ENCODE measurements at regions not wholly inside any gene's neighbourhood (a gene's known extent, or its start where the extent isn't known, plus 50 kb on each side); places are given as distances from the start of the nearest gene placed in this dataset.
"Not testable (repeated sequence)": the region's sequence is repeated elsewhere in the genome, so short reads cannot be mapped to it uniquely, and the experiment has no call there.

DNA sequence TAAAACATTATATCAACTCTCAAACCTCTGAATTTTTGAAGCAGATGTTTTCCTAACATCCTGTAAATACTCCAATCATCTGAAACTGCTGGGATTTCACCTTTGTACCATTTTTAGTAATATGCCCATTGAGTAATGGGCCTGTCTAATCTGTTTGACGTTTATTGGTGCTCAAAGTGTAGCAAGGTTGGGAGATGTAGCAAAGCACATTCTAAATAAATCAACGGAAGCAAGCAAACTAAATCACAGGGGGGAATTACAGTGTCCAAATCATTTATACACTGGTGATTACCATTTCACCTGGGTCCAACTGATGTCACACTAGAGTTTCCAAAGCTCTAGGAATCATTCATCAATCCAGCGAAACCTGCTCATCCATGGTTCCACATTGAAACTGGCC is 518.7 kb upstream of the TBL1XR1 start:
- Histone ChIP-seq H3K9me3 (no peaks in the 10 kb centered on the region), H3K27ac (no peak overlapping the region), H3K27me3 (ENCODE audit: insufficient read depth in 3 of 3, low read length in 2 of 3) (no peaks in the 10 kb centered on the region), H3K4me1 (peaks cover 19% of the 10 kb centered on the region), H3K4me3 (no peak overlapping the region), H3K36me3 (ENCODE audit: insufficient read depth in 1 of 2, low read depth in 1 of 2) (no peaks in the 10 kb centered on the region)
- whole genome bisulfite sequencing, 3 donors, result 80 to 94% (median 87%) methylated on average over 3 of the region's 3 CpGs
- ATAC-seq (no peak), DNase-seq (no peak)
- TF ChIP-seq, protein P1, sequence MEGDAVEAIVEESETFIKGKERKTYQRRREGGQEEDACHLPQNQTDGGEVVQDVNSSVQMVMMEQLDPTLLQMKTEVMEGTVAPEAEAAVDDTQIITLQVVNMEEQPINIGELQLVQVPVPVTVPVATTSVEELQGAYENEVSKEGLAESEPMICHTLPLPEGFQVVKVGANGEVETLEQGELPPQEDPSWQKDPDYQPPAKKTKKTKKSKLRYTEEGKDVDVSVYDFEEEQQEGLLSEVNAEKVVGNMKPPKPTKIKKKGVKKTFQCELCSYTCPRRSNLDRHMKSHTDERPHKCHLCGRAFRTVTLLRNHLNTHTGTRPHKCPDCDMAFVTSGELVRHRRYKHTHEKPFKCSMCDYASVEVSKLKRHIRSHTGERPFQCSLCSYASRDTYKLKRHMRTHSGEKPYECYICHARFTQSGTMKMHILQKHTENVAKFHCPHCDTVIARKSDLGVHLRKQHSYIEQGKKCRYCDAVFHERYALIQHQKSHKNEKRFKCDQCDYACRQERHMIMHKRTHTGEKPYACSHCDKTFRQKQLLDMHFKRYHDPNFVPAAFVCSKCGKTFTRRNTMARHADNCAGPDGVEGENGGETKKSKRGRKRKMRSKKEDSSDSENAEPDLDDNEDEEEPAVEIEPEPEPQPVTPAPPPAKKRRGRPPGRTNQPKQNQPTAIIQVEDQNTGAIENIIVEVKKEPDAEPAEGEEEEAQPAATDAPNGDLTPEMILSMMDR (IDR thresholded peaks at IDR 0.05), result no peak
- intact Hi-C loops (cut with DNase I), result no loop called here

DNA sequence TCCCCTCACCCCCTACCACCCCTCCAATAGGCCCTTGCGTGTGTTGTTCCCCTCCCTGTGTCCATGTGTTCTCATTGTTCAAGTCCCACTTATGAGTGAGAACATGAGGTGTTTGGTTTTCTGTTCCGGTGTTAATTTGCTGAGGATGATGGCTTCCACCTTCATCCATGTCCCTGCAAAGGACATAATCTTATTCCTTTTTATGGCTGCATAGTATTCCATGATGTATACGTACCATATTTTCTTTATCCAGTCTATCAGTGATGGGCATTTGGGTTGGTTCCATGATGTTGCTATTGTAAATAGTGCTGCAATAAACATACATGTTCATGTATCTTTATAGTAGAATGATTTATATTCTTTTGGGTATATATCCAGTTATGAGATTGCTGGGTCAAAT is 523.6 kb upstream of the TBL1XR1 start:
- 95 to 99% (median 97%) methylated on average over 3 of the region's 3 CpGs for WGBS, 3 donors
- not testable (repeated sequence) for DNase-seq; H3K27ac ChIP-seq; H3K27me3 ChIP-seq (ENCODE audit: insufficient read depth in 3 of 3, low read length in 2 of 3); H3K4me3 ChIP-seq; H3K36me3 ChIP-seq (ENCODE audit: insufficient read depth in 1 of 2, low read depth in 1 of 2); ATAC-seq; H3K9me3 ChIP-seq
- H3K4me1 ChIP-seq, result peaks cover 42% of the 10 kb centered on the region
- intact Hi-C loops (cut with DNase I), result loop anchor here (10.0 kb wide), 3 partner anchors 356 to 526 kb away; partner anchors contain the start of gene TBL1XR1 (in 1 of the 2)

DNA sequence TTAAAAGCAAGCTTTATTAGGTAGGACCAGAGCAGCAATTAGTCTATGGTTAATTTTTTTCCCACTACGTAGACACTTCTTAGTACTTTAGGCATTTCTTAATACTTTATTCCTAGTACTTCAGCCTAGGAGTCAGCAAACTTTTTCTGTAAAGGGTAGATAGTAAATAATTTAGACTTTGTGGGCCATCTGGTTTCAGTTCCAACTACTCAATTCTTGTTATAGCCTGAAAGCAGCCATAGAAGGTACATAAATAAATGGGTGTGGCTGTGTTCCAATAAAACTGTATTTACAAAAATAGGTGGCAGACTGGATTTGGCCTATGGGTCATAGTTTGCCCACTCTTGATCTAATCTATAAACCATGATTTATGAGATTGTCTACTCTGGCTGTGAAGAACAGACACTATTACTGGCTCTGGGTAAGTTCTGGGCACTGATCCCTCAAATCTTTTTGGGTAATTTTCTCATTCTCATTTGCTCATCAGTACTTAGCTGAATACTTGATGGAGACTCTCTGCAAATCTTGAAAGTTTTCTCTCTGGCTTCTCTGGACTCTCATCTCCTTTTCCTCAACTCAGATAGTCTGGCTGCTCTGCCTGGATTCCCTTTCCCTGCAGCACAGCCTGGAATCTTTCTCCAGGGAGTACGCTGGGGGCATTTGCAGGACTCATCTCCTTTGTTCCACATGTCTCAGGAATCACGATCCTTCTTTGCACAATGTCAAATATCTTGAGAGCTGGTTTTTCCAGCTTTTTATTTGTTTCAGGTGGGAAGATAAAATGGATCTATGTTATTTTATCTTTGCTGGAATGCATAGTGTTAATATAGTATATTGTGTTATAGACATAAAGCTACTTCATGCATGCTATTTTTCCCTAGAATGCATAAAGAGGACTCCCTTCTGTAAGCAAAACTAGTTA is 524.8 kb upstream of the TBL1XR1 start:
- H3K9me3 ChIP-seq, result no peaks in the 10 kb centered on the region
- H3K36me3 ChIP-seq (ENCODE audit: insufficient read depth in 1 of 2, low read depth in 1 of 2), result no peaks in the 10 kb centered on the region
- no peak for ATAC-seq

DNA sequence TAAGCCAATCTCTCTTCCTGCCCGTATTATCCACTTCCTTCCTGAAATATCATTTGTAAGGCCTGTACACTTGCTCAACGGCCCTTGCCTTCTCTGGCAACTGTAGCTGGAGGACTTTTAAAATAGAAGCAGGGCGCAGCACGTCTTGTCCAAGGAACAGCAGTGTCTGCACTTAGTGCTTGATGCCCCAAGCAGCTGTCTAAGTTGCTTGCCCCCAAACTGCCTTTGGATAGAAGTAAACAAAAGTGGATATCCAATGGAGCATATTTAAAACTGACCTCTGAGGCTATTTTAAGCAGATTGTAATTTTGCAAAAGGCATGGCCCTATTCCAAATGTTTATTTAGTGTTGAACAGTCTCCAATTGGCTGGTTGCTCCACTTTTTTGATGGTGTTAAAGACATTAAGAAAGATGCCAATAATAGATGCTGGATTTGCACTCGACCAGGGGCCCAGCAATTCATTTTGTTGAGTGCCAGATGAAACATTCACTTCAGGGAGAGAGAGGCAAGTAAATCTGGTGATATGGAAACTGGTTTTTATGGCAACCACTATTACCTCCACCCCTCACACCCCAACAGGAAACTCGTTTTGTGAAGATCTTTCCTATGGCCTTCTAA is 526.8 kb upstream of the TBL1XR1 start:
- TF ChIP-seq, protein P1 (IDR thresholded peaks at IDR 0.05), result no peak
- ATAC-seq, result peak; percentile 94 to 97 (median 96)
- peaks cover 55% of the 10 kb centered on the region for H3K4me1 ChIP-seq
- no peak overlapping the region for H3K4me3 ChIP-seq
- no peaks in the 10 kb centered on the region for H3K36me3 ChIP-seq (ENCODE audit: insufficient read depth in 1 of 2, low read depth in 1 of 2)
- intact Hi-C loops (cut with DNase I), result loop anchor here (10.0 kb wide), 3 partner anchors 359 to 529 kb away; partner anchors contain the start of gene TBL1XR1 (in 1 of the 2)
- DNase-seq, result peak; percentile 72 to 89
- no peaks in the 10 kb centered on the region for H3K9me3 ChIP-seq
- H3K27ac ChIP-seq, result peak overlapping the region; percentile 82
- WGBS, 3 donors, result 0 to 2% (median 1%) methylated on average over 6 of the region's 6 CpGs
- H3K27me3 ChIP-seq (ENCODE audit: insufficient read depth in 3 of 3, low read length in 2 of 3), result no peaks in the 10 kb centered on the region

More for the DNA sequence above, 524.8 kb upstream of the TBL1XR1 start:
- Histone ChIP-seq H3K27me3 (ENCODE audit: insufficient read depth in 3 of 3, low read length in 2 of 3) (no peaks in the 10 kb centered on the region), H3K4me1 (peaks cover 54% of the 10 kb centered on the region), H3K4me3 (no peak overlapping the region), H3K27ac (no peak overlapping the region)
- 39 to 64% (median 48%) methylated on average over 3 of the region's 3 CpGs for WGBS, 3 donors
- TF ChIP-seq, protein P1 (IDR thresholded peaks at IDR 0.05), result no peak
- intact Hi-C loops (cut with DNase I), result loop anchor here (10.0 kb wide), 3 partner anchors 357 to 527 kb away; partner anchors contain the start of gene TBL1XR1 (in 1 of the 2)
- no peak for DNase-seq

DNA sequence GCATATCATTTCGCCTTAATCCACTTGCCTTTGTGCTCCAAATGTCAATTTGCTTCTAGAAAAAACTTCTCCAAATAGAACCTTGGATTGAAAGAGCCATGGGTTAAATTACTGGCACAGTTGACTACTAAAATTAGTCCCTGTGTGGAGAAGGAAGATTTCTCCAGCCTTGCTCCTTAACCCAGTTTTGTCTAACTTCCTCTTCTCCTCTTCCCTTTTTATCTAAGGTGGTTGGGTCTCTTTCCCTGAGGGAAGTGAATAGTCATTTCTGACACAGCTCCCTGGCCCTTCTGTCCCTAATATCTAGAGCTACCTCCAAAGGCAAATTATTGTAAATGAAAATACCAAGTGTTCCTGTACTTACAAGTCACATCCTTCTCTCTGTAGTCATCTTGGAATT is 527.9 kb upstream of the TBL1XR1 start:
- no peak overlapping the region for H3K4me3 ChIP-seq
- no peaks in the 10 kb centered on the region for H3K27me3 ChIP-seq (ENCODE audit: insufficient read depth in 3 of 3, low read length in 2 of 3)
- no peaks in the 10 kb centered on the region for H3K36me3 ChIP-seq (ENCODE audit: insufficient read depth in 1 of 2, low read depth in 1 of 2)
- ATAC-seq, result peak in 1 of 4 donors; percentile 31
- DNase-seq, result no peak
- peaks cover 56% of the 10 kb centered on the region for H3K4me1 ChIP-seq
- H3K9me3 ChIP-seq, result no peaks in the 10 kb centered on the region
- H3K27ac ChIP-seq, result peak overlapping the region; percentile 82
- intact Hi-C loops (cut with DNase I), result loop anchor here (10.0 kb wide), 3 partner anchors 360 to 530 kb away; partner anchors contain the start of gene TBL1XR1 (in 1 of the 2)
- TF ChIP-seq, protein P1 (IDR thresholded peaks at IDR 0.05), result no peak
- 41 to 85% (median 58%) methylated on average over 1 of the region's 1 CpG for WGBS, 3 donors
